Stimulated activated CD8-positive, alpha-beta memory T cell treated with anti-CD3 and anti-CD28 coated beads, Interleukin-4, amount 100 ng/mL, for 1 hour (primary cell): ENCODE measurements at regions not wholly inside any gene's neighbourhood (a gene's known extent, or its start where the extent isn't known, plus 50 kb on each side); places are given as distances from the start of the nearest gene placed in this dataset.

Experiments
- DNase-seq, 2 donors: peaks; one replicate each; pipeline ENCODE4 v3.0.0-alpha.2; 2020; ENCODE audit warnings: low read depth in 2 of 2, low spot score in 1 of 2

- no peak for DNase-seq
Measured at GRCh38 chr5:2176581-2176980, 293.9 kb upstream of the IRX4 start.

- DNase-seq = no peak
Measured at GRCh38 chr5:2175842-2176404, 293.2 kb upstream of the IRX4 start.

GRCh38 chr5:2175041-2175440, 292.3 kb upstream of the IRX4 start:
- DNase-seq = no peak

DNA sequence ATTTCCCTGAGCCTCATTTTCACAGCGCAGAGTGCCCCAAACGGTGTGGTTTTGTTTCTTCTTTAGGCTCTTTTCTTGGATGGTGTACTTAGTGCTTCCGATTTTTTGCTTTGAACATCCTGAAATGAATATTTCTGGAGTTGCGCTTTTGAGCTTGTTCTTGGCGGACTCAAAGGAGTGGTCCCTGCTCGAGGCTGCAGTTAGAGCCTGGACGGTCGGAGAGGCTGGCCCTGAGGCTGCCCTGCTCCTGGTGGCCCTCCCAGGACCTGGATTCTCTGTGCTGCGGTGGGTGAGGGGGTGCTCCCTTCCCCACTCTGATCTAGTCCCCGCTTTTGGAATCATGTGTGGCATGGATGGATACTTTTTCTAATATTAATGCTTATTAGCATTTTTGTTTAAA, 291.8 kb upstream of the IRX4 start:
- no peak for DNase-seq

- DNase-seq = no peak
Measured at GRCh38 chr5:2173151-2173834, 290.6 kb upstream of the IRX4 start.

GRCh38 chr5:2172471-2172870, 289.7 kb upstream of the IRX4 start:
- no peak for DNase-seq

GRCh38 chr5:2170761-2171160, 288.0 kb upstream of the IRX4 start:
- DNase-seq = no peak

GRCh38 chr5:2169850-2170760, 287.4 kb upstream of the IRX4 start:
- no peak for DNase-seq

DNA sequence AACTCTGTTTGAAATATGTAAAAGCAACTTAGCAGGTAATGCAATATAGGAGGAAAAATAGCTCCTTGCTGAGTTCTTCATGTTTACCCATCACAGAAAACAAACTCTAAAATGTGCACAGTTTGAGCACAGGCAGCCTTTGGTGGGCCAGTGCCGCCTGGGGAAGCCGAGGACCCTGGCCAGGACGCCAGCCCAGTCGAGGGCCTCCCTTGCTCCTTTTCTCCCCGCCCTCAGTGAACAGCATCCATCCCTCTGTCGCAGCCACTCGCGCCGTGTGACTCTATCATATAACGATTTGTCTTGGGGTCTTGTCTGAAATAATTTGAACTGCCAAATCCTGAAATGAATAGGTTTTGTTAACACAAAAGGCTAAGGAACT, 286.7 kb upstream of the IRX4 start:
- DNase-seq = no peak

GRCh38 chr5:2168601-2169429, 286.1 kb upstream of the IRX4 start:
- DNase-seq = no peak

GRCh38 chr5:2167671-2168070, 284.9 kb upstream of the IRX4 start:
- DNase-seq = no peak

GRCh38 chr5:2166979-2167377, 284.3 kb upstream of the IRX4 start:
- DNase-seq = no peak

DNA sequence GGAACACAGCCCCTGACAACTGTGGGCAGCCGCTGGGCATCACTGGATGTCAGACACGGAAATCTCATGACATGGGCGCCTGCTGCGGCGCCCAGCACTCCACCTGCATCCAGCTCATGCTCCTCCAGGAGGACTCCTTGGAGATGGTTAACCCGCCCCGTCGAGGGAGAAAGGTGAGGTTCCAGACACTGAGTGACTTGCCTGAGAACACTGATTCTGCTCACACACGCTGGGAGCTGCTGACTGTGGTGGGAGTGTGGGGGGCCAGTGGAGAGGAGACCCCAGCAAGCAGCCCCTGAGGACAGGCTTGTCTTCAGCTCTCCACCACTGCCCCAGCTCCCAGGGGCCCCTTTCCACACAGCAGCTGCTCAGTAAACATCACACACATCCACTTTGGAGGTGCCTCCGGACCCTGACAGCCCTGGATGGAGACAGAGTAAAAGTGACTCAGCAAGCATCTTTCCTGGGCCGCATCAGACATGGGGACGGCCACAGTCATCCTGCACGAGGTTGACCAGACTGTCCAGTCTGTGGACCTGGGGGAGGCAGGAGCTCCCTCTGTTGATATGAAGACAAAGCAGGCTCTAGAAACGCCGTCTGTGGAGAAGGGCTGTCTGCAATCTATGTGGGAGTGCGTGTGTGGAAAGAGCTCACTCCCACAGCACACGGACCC, 283.7 kb upstream of the IRX4 start:
- no peak for DNase-seq

DNA sequence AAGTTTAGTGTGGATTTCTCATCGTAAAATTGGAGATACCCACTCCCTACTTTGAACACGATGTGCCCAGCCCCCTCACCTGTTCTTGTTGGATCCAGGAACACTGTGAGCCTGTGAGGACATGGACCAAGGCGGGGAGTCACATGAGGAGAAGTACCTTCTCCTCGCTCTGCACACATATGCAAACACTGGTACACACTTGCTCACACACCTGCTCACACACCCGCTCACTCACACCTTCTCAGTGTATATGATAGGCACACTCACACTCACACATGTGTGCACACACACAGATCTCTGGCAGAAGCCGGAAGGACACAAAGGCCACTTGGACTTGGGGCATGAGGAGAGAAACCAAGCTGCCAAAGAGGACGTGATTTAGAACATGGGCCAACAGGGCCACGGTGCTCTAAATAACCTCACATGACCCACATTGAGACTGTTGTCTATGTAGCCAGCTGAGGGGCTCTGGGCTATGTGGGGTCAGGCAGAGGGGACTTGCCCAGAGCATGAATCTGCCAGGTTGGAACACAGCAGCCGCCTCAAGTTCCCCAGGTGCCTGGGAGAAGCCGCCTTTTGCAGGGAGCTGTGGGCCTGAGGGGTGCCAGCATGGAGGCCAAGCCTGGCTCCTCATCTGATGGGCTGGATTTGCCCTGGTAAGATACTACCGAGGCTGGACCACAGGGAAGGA, 283.0 kb upstream of the IRX4 start:
- no peak for DNase-seq

DNA sequence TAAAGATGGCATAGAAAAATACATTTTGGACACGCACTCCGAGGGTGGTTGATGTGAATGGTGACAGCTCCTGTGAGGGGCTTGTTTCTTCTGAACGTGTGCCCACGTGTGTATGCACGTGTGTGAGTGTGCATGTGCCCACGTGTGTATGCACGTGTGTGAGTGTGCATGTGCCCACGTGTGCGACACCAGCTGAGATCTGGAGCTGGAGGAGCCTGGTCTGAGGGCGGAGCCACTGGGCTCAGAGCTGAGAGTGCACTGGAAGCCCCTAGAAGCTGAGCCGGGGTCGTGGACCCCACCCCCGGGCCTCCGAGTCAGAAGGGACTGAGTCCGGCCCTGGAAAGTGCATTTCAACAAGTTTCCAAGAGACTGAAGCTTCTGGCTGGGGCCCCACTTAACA, 282.5 kb upstream of the IRX4 start:
- DNase-seq = no peak

GRCh38 chr5:2164586-2164985, 281.9 kb upstream of the IRX4 start:
- no peak for DNase-seq

DNA sequence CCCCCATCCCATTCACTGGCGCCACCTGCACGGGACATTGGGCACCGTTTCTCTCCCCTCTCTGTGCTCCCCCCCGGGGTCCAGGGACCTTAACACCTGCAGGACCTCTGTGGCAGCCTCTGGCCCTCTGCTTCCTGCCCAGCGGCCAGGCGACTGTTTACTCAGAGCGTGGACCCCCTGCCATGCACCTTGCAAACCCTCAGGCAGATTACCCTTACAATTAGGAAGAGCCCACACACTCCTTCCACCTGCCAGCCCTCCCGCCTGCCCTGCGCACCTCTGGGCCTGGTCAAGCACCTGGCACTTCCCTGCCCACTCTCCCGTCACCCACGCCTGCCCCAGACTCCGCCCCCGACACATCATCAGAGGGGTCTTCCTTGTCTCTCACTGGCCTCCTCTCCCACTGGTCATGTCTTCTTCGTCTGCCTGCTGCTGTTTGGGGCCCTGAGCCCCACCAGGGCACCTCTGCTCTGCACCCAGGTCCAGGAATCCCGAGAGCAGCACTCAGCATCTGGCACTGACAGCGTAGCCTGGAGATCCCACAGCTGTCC, 281.3 kb upstream of the IRX4 start:
- no peak for DNase-seq

DNA sequence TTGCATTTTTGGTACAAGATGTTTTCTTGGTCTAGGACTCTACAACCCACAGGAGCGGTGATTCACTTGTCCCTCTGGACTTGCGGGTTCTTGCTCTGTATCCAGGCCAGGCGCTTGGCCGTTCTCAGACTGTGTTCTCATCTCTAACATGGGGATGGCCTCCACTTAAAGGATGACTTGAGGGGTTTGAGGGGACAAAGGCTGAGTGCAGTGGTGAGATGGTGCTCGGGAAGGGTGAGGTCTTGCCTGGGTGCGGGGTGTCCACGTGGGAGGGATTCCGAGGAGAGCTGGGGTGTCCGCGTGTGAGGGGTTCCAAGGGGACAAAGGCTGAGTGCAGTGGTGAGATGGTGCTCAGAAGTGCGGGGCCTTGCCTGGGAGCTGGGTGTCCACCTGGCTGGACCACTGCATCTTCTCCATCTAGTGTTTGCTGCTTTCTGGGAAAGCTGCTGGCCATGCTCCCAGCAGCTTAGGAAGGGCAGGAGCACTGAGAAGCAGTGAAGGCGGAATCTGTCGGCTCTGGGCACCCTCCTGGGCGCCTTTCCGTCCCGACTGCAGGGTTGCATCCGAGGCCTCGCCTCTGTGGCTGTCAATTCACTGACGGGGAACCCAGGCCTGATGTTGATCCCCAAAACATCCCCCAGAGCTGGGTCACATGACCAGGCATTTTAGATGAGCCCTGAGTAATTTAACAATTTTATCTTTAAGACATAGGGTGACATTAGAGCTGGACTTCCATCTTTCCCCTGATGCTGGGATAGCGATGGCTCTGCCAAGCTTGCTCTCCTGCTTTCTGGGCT, 280.5 kb upstream of the IRX4 start:
- DNase-seq = no peak

GRCh38 chr5:2160811-2161210, 278.1 kb upstream of the IRX4 start:
- DNase-seq = no peak
